GM21576 (cell line): ENCODE measurements at regions not wholly inside any gene's neighbourhood (a gene's known extent, or its start where the extent isn't known, plus 50 kb on each side); places are given as distances from the start of the nearest gene placed in this dataset.
"Not testable (repeated sequence)": the region's sequence is repeated elsewhere in the genome, so short reads cannot be mapped to it uniquely, and the experiment has no call there.

Source experiments
- ATAC-seq: cut with Tn5 transposase; IDR thresholded peaks from one replicate; pipeline ENCODE4 v1.9.1; 2021; ENCODE audit warnings: mild to moderate bottlenecking, moderate library complexity; ENCODE audit not compliant: unreplicated experiment

GRCh38 chr4:184282895-184283654, 65.4 kb upstream of the ENPP6 start:
- peak; percentile 54 for ATAC-seq

GRCh38 chr4:184282251-184282713, 64.6 kb upstream of the ENPP6 start:
- ATAC-seq: peak; percentile 33

- no peak for ATAC-seq
These were observed 63.8 kb upstream of the ENPP6 start for GRCh38 chr4:184281231-184282139.

GRCh38 chr4:184280591-184281071, 63.0 kb upstream of the ENPP6 start:
- peak; percentile 28 for ATAC-seq

- no peak for ATAC-seq
These were observed 62.5 kb upstream of the ENPP6 start for GRCh38 chr4:184280137-184280536.

GRCh38 chr4:184279496-184280061, 61.9 kb upstream of the ENPP6 start:
- ATAC-seq: no peak

GRCh38 chr4:184277769-184278168, 60.1 kb upstream of the ENPP6 start:
- not testable (repeated sequence) for ATAC-seq

- not testable (repeated sequence) for ATAC-seq
These were observed 59.3 kb upstream of the ENPP6 start for GRCh38 chr4:184277010-184277409.

GRCh38 chr4:184276346-184276745, 58.7 kb upstream of the ENPP6 start:
- ATAC-seq: not testable (repeated sequence)

- ATAC-seq: no peak
These were observed 58.1 kb upstream of the ENPP6 start for GRCh38 chr4:184275766-184276165.

GRCh38 chr4:184274286-184274951, 56.7 kb upstream of the ENPP6 start:
- no peak for ATAC-seq

- ATAC-seq: no peak
These were observed 55.8 kb upstream of the ENPP6 start for GRCh38 chr4:184273166-184274147.

GRCh38 chr4:184270808-184271413, 53.2 kb upstream of the ENPP6 start:
- no peak for ATAC-seq

- no peak for ATAC-seq
These were observed 52.3 kb upstream of the ENPP6 start for GRCh38 chr4:184269879-184270430.

- no peak for ATAC-seq
These were observed 51.0 kb upstream of the ENPP6 start for GRCh38 chr4:184268584-184269160.

- peak; percentile 70 for ATAC-seq
These were observed 50.3 kb upstream of the ENPP6 start for GRCh38 chr4:184267673-184268583.
